WTC11 (cell line): ENCODE measurements at regions not wholly inside any gene's neighbourhood (a gene's known extent, or its start where the extent isn't known, plus 50 kb on each side); places are given as distances from the start of the nearest gene placed in this dataset.

ENCODE experiments used
- ATAC-seq: fragments of 200-7000 bp; cut with Tn5 transposase; 2 replicates; pipeline ENCODE4 v1.10.0; 2021; ENCODE audit warnings: mild to moderate bottlenecking, moderate library complexity
- CTCF ChIA-PET: fragments of 300-600 bp; sonication (Branson Sonifier 250); formaldehyde crosslinking; loops from one replicate; lab custom pipeline; 2021; ENCODE audit warnings: antibody characterized with exemption; lab: Charles Lee
- POLR2A ChIA-PET: fragments of 350-600 bp; sonication (Branson Sonifier 250); formaldehyde crosslinking; loops from one replicate; lab custom pipeline; 2021; ENCODE audit warnings: antibody characterized with exemption; lab: Charles Lee
- DNase-seq: peaks from one replicate; pipeline ENCODE4 v3.0.0; 2021; ENCODE audit warnings: low spot score
- H3K27ac Mint-ChIP-seq: 2 replicates; pipeline ENCODE4 v1.8.0; 2021; ENCODE audit warnings: mixed read lengths
- H3K27me3 Mint-ChIP-seq: 2 replicates; pipeline ENCODE4 v1.8.0; 2021; ENCODE audit warnings: low read depth, mild to moderate bottlenecking, moderate library complexity, mixed read lengths
- H3K36me3 Mint-ChIP-seq: 2 replicates; pipeline ENCODE4 v1.8.0; 2021; ENCODE audit warnings: mixed read lengths
- H3K4me1 Mint-ChIP-seq: 2 replicates; pipeline ENCODE4 v1.8.0; 2022; ENCODE audit warnings: mixed read lengths
- H3K4me3 Mint-ChIP-seq: 2 replicates; pipeline ENCODE4 v1.8.0; 2021; ENCODE audit warnings: mild to moderate bottlenecking, moderate library complexity, mixed read lengths
- H3K9me3 Mint-ChIP-seq: 2 replicates; pipeline ENCODE4 v1.8.0; 2021; ENCODE audit warnings: mixed read lengths
- AFF4 ChIP-seq: sonication (generic); formaldehyde crosslinking; IDR thresholded peaks from 2 replicates; pipeline ENCODE4 v1.8.1; 2023; ENCODE audit warnings: mild to moderate bottlenecking, missing genetic modification reagents, borderline replicate concordance
- CBFB ChIP-seq: sonication (generic); formaldehyde crosslinking; IDR thresholded peaks from 2 replicates; pipeline ENCODE4 v1.8.1; 2022; ENCODE audit warnings: mild to moderate bottlenecking, low read depth, missing genetic modification reagents
- ERG ChIP-seq: fragments of 250-450 bp; sonication (Bioruptor Pico); IDR thresholded peaks from 2 replicates; pipeline ENCODE4 v1.8.0; 2021; ENCODE audit warnings: mild to moderate bottlenecking
- FOXP4 ChIP-seq: sonication (generic); formaldehyde crosslinking; IDR thresholded peaks from 2 replicates; pipeline ENCODE4 v1.8.0; 2022; ENCODE audit warnings: mild to moderate bottlenecking, missing genetic modification reagents
- GABPB1 ChIP-seq: sonication (generic); formaldehyde crosslinking; IDR thresholded peaks from 2 replicates; pipeline ENCODE4 v1.8.1; 2023; ENCODE audit warnings: mild to moderate bottlenecking, missing genetic modification reagents
- IRF1 ChIP-seq: sonication (generic); formaldehyde crosslinking; IDR thresholded peaks from 2 replicates; pipeline ENCODE4 v1.8.0; 2023; ENCODE audit warnings: missing genetic modification reagents
- JUN ChIP-seq: sonication (generic); formaldehyde crosslinking; IDR thresholded peaks from 2 replicates; pipeline ENCODE4 v1.8.0; 2023; ENCODE audit warnings: mild to moderate bottlenecking, missing genetic modification reagents
- KAT7 ChIP-seq: sonication (generic); formaldehyde crosslinking; IDR thresholded peaks from 2 replicates; pipeline ENCODE4 v1.8.1; 2023; ENCODE audit warnings: missing genetic modification reagents, mild to moderate bottlenecking, borderline replicate concordance
- MXD4 ChIP-seq: fragments of 250-450 bp; sonication (Bioruptor Pico); IDR thresholded peaks from 2 replicates; pipeline ENCODE4 v1.8.0; 2021; ENCODE audit warnings: mild to moderate bottlenecking, moderate library complexity, borderline replicate concordance
- NFATC4 ChIP-seq: fragments of 250-450 bp; sonication (Bioruptor Pico); IDR thresholded peaks from 2 replicates; pipeline ENCODE4 v1.9.0; 2021; ENCODE audit warnings: mild to moderate bottlenecking
- NFYB ChIP-seq: sonication (generic); formaldehyde crosslinking; conservative IDR thresholded peaks from 2 replicates; pipeline ENCODE4 v1.8.0; 2022; ENCODE audit warnings: low read depth, missing genetic modification reagents
- NR1H2 ChIP-seq: sonication (generic); formaldehyde crosslinking; IDR thresholded peaks from 2 replicates; pipeline ENCODE4 v1.9.0; 2021; ENCODE audit warnings: mild to moderate bottlenecking, moderate library complexity, missing genetic modification reagents
- OVOL2 ChIP-seq: fragments of 250-450 bp; sonication (Bioruptor Pico); IDR thresholded peaks from 2 replicates; pipeline ENCODE4 v1.9.0; 2021; ENCODE audit warnings: mild to moderate bottlenecking, borderline replicate concordance
- TEAD1 ChIP-seq: sonication (generic); formaldehyde crosslinking; IDR thresholded peaks from 2 replicates; pipeline ENCODE4 v1.8.0; 2022; ENCODE audit warnings: mild to moderate bottlenecking, missing genetic modification reagents
- USF2 ChIP-seq: sonication (generic); formaldehyde crosslinking; IDR thresholded peaks from 2 replicates; pipeline ENCODE4 v1.8.1; 2023; ENCODE audit warnings: mild to moderate bottlenecking, missing genetic modification reagents, moderate library complexity
- ZBTB43 ChIP-seq: sonication (generic); formaldehyde crosslinking; IDR thresholded peaks from 2 replicates; pipeline ENCODE4 v1.8.1; 2023; ENCODE audit warnings: mild to moderate bottlenecking, missing genetic modification reagents
- ZNF121 ChIP-seq: sonication (generic); formaldehyde crosslinking; IDR thresholded peaks from 2 replicates; pipeline ENCODE4 v1.8.0; 2023; ENCODE audit warnings: missing genetic modification reagents
- ZNF281 ChIP-seq: sonication (generic); formaldehyde crosslinking; IDR thresholded peaks from 2 replicates; pipeline ENCODE4 v1.8.0; 2023; ENCODE audit warnings: mild to moderate bottlenecking, missing genetic modification reagents
- ZNF512 ChIP-seq: sonication (generic); formaldehyde crosslinking; IDR thresholded peaks from 2 replicates; pipeline ENCODE4 v1.8.1; 2022; ENCODE audit warnings: missing genetic modification reagents, borderline replicate concordance

GRCh38 chr10:91124016-91124415, 96.4 kb upstream of the PCGF5 start:
- Mint-ChIP-seq H3K27me3 (no peaks in the 10 kb centered on the region), H3K4me1 (peaks cover 4% of the 10 kb centered on the region; the same call in 1 of the 2 replicates), H3K36me3 (no peaks in the 10 kb centered on the region), H3K4me3 (no peak overlapping the region), H3K27ac (no peak overlapping the region), H3K9me3 (no peaks in the 10 kb centered on the region)
- POLR2A ChIA-PET: interaction anchor here (0.6 kb wide), 1 partner anchor 54 kb away, joined by 7 read pairs; no protein-coding TSS in a partner anchor
- ATAC-seq (no peak), DNase-seq (no peak)
- TF ChIP-seq TEAD1 (no peak), ZNF281 (CRISPR knock-in tag) (no peak), NFYB (CRISPR knock-in tag) (no peak), FOXP4 (CRISPR knock-in tag) (no peak), ERG (no peak), KAT7 (CRISPR knock-in tag) (no peak), MXD4 (CRISPR knock-in tag) (no peak), ZNF512 (CRISPR knock-in tag) (no peak), OVOL2 (CRISPR knock-in tag) (no peak), NR1H2 (CRISPR knock-in tag) (no peak), IRF1 (CRISPR knock-in tag) (no peak), JUN (CRISPR knock-in tag) (no peak), ZBTB43 (CRISPR knock-in tag) (no peak), NFATC4 (CRISPR knock-in tag) (no peak), AFF4 (CRISPR knock-in tag) (no peak), GABPB1 (no peak), ZNF121 (no peak), USF2 (CRISPR knock-in tag) (no peak), CBFB (CRISPR knock-in tag) (no peak)
- CTCF ChIA-PET: interaction anchor here (1.2 kb wide), 1 partner anchor 172 kb away, joined by 3 read pairs; no protein-coding TSS in a partner anchor
